Osteocyte (in vitro differentiated cells): ENCODE measurements at regions not wholly inside any gene's neighbourhood (a gene's known extent, or its start where the extent isn't known, plus 50 kb on each side); places are given as distances from the start of the nearest gene placed in this dataset.
"Not testable (repeated sequence)": the region's sequence is repeated elsewhere in the genome, so short reads cannot be mapped to it uniquely, and the experiment has no call there.

Source experiments
- DNase-seq: peaks from one replicate; pipeline ENCODE4 v3.0.0; 2021; ENCODE audit warnings: mixed read lengths; ENCODE audit not compliant: unreplicated experiment; ENCODE audit errors: extremely low spot score
- H3K27ac Mint-ChIP-seq: one replicate; pipeline ENCODE4 v1.8.0; 2021; ENCODE audit warnings: mild to moderate bottlenecking, mixed read lengths; ENCODE audit not compliant: unreplicated experiment
- H3K27me3 Mint-ChIP-seq: one replicate; pipeline ENCODE4 v1.8.0; 2021; ENCODE audit warnings: mixed read lengths; ENCODE audit not compliant: unreplicated experiment
- H3K36me3 Mint-ChIP-seq: one replicate; pipeline ENCODE4 v1.8.0; 2021; ENCODE audit warnings: mixed read lengths; ENCODE audit not compliant: unreplicated experiment
- H3K4me1 Mint-ChIP-seq: one replicate; pipeline ENCODE4 v1.8.0; 2021; ENCODE audit warnings: mixed read lengths; ENCODE audit not compliant: unreplicated experiment
- H3K4me3 Mint-ChIP-seq: one replicate; pipeline ENCODE4 v1.8.0; 2021; ENCODE audit warnings: mild to moderate bottlenecking, moderate library complexity, mixed read lengths; ENCODE audit not compliant: unreplicated experiment
- H3K9me3 Mint-ChIP-seq: one replicate; pipeline ENCODE4 v1.8.0; 2021; ENCODE audit warnings: mixed read lengths; ENCODE audit not compliant: unreplicated experiment
- CTCF ChIP-seq: fragments of 200-600 bp; sonication (generic); IDR thresholded peaks from 2 replicates; pipeline ENCODE4 v1.5.0; 2021; ENCODE audit warnings: antibody characterized with exemption, mild to moderate bottlenecking, moderate library complexity

GRCh38 chr5:19099195-19099594, 888.8 kb downstream of the CDH18 start:
- TF ChIP-seq CTCF: no peak
- DNase-seq: no peak

GRCh38 chr5:19104948-19105347, 883.1 kb downstream of the CDH18 start:
- H3K27me3 Mint-ChIP-seq: no peaks in the 10 kb centered on the region
- no peak overlapping the region for H3K27ac Mint-ChIP-seq

More at GRCh38 chr5:19099195-19099594, 888.8 kb downstream of the CDH18 start:
- Mint-ChIP-seq H3K27me3 (no peaks in the 10 kb centered on the region), H3K36me3 (no peaks in the 10 kb centered on the region), H3K4me3 (no peak overlapping the region), H3K27ac (no peak overlapping the region), H3K4me1 (no peaks in the 10 kb centered on the region), H3K9me3 (peaks cover 9% of the 10 kb centered on the region)

GRCh38 chr5:19122923-19123322, 865.1 kb downstream of the CDH18 start:
- Mint-ChIP-seq H3K27ac (no peak overlapping the region), H3K36me3 (no peaks in the 10 kb centered on the region), H3K4me3 (no peak overlapping the region), H3K27me3 (no peaks in the 10 kb centered on the region), H3K9me3 (peaks cover 9% of the 10 kb centered on the region), H3K4me1 (no peaks in the 10 kb centered on the region)
- no peak for TF ChIP-seq CTCF
- DNase-seq: no peak

More at GRCh38 chr5:19104948-19105347, 883.1 kb downstream of the CDH18 start:
- H3K36me3 Mint-ChIP-seq: no peaks in the 10 kb centered on the region
- H3K4me1 Mint-ChIP-seq: no peaks in the 10 kb centered on the region
- DNase-seq: no peak
- no peak for TF ChIP-seq CTCF
- no peak overlapping the region for H3K4me3 Mint-ChIP-seq
- peaks cover 3% of the 10 kb centered on the region for H3K9me3 Mint-ChIP-seq

GRCh38 chr5:19125956-19126713, 861.9 kb downstream of the CDH18 start:
- peaks cover 13% of the 10 kb centered on the region for H3K9me3 Mint-ChIP-seq
- H3K4me1 Mint-ChIP-seq: no peaks in the 10 kb centered on the region
- no peaks in the 10 kb centered on the region for H3K36me3 Mint-ChIP-seq
- H3K4me3 Mint-ChIP-seq: no peak overlapping the region
- no peak for DNase-seq
- no peaks in the 10 kb centered on the region for H3K27me3 Mint-ChIP-seq
- TF ChIP-seq CTCF: no peak
- no peak overlapping the region for H3K27ac Mint-ChIP-seq

GRCh38 chr5:19140276-19140675, 847.7 kb downstream of the CDH18 start:
- no peak for DNase-seq
- Mint-ChIP-seq H3K27me3 (no peaks in the 10 kb centered on the region), H3K27ac (no peak overlapping the region), H3K4me1 (no peaks in the 10 kb centered on the region), H3K9me3 (peaks cover 16% of the 10 kb centered on the region), H3K4me3 (no peak overlapping the region), H3K36me3 (no peaks in the 10 kb centered on the region)
- TF ChIP-seq CTCF: no peak

- not testable (repeated sequence) for H3K36me3 Mint-ChIP-seq, DNase-seq, H3K27me3 Mint-ChIP-seq, H3K4me3 Mint-ChIP-seq, H3K27ac Mint-ChIP-seq, H3K4me1 Mint-ChIP-seq
- peaks cover 16% of the 10 kb centered on the region for H3K9me3 Mint-ChIP-seq
These were observed 846.0 kb downstream of the CDH18 start for GRCh38 chr5:19141937-19142524.

- not testable (repeated sequence) for H3K4me3 Mint-ChIP-seq, H3K27me3 Mint-ChIP-seq, H3K27ac Mint-ChIP-seq, DNase-seq, H3K36me3 Mint-ChIP-seq, H3K4me1 Mint-ChIP-seq
- H3K9me3 Mint-ChIP-seq: peaks cover 16% of the 10 kb centered on the region
These were observed 845.1 kb downstream of the CDH18 start for GRCh38 chr5:19142713-19143414.
